ENCODE measurements at regions not wholly inside any gene's neighbourhood (a gene's known extent, or its start where the extent isn't known, plus 50 kb on each side); places are given as distances from the start of the nearest gene placed in this dataset.

DNA sequence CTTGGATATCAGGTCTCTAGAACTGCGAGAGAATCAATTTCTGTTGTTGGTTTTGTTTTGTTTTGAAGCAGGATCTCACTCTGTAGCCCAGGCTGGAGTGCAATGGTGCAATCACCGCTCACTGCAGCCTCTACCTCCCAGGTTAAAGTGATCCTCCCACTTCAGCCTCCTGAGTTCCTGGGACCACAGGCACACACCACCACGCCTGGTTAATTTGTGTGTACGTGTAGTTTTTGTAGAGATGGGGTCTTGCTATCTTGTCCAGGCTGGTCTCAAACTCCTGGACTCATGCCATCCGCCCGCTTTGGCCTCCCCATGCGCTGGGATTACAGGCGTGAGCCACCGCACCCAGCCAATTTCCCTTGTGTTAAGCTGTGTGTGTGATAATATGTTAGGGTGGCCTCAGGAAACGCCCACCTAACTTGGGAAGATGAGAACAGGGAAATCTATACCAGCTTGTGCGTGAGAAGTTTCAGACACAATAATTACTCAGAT lies 109.6 kb downstream of the SIK1 start:
- no peak for DNase-seq

DNA sequence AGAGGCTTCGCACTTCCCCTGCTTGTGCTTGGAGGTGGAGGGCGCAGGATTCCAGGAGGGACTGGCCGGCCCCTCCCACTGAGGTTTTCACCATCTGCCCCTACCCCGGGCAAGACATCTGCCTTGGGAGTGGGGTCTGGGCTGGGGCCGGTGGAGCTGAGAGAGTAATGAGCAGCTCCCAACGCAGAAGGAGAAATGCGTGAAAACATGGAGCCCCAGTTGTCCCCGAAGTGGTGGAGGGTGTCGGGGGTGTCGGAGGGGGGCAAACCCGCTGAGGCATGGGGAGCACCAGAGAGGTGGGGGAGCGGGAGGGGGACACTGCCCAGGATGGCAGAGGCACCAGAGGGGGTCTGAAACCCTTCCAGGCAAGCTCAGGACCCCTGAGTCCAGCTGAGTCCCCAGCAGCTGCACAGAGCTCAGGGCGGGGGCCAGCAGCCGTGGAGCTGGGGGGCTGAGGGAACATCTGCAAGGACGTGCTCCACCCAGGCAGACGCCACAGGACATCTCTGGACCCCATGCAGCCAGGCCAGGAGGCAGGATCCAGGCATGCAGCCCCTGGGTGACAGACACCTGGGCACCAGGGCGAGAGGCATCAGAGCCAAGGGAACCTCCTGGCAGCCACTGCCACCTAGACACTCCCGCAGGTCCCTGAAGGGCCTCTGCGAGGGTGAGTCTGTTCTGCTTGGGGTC lies 110.6 kb downstream of the SIK1 start:
- DNase-seq = no peak

DNA sequence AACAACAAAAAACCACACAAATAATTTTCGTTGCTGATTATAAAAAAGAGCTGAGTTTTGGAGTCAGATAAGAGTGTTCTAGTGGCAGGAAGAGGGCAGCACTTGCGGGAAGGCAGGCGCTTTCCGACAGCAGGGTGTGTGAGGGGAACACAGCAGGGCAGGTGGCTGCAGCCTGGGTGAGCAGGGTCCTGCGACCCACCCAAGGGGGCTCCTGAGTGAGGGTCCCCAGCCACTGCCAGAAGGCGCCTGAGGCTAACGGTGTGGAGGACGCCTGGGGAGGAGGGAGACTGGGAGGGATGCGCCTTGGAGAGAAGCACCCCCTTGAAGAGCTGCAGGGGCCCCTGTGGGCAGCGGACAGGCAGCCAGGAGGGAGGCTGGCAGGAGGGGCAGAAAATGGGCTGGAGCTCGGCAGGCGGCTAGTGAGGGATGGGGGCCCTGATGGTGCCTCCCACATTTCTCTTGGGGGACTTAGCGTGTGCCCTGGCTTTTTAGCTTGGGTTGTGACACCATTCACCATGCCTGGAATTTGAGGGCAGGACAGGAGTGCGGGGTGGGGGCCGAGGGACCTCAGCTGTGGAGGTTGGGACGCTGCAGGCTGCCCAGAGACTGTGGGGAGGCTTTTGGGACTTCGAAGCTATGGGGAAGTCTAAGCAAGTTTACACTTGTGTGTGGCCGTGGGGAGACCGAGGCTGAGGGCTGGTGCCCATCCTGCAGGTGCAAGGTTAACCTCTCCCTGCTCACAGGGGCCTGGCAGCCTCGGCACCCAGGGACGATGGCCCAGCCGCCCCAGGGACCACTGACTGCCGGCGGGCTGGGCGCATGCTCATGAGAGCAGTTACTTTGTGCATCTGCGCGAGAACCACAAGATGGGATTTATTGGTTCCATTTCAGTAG lies 111.4 kb downstream of the SIK1 start:
- no peak for DNase-seq

DNA sequence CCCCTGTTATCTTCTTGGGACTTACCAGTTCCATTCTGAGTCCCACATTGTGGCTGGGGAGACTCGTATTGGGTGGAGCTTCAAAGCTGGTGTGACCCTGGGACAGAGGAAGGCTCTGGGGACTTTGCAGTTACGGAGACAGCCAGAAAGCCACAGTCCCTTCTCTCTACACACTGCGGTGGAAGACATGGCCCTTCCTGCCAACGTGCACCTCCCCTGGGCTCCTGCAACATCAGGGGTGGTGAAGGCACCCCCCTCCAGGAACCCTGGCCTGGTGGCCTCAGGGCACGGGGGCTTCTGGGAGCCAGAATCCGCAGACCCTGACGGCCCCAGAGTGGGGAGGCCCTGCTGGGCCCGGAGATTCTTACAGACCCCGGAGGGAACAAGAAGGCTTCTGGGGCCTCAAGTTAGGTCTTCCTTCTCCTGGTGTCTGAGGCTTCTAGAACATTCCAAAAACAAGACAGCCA lies 113.0 kb downstream of the SIK1 start:
- no peak for DNase-seq

DNA sequence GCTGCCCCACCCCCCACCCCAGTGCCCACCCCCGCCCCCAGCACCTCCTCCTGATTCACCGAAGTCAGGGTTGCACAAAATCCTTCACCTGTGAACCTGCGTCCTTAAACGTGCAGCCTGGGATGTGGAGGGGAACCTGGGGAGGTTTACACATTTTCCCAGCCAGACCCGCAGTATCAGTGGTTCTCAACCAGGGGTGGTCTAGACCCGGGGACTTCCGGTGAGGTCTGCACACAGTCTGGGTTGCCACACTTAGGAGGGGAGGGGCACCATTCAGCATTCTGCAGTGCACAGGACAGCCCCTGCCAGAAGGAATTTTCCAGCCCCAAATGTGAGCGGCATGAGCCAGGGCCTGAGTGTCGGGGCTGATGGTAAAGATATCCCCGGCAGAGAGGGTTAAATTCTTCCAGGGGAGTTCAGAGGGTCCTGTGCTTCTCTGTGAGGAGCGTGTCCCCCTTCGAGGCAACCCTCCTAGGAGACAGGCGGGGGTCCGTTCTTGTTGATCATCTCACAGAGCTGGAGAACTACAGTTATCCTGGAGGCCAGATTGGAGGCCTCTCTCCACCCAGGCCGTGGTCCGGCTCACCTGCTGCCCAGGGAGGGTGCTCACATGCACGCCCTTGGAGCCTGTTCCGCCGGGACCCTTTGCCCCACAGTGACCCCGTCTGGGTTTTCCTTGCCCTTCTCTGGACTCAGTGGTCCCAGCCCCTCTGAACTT lies 113.6 kb downstream of the SIK1 start:
- no peak for DNase-seq

DNA sequence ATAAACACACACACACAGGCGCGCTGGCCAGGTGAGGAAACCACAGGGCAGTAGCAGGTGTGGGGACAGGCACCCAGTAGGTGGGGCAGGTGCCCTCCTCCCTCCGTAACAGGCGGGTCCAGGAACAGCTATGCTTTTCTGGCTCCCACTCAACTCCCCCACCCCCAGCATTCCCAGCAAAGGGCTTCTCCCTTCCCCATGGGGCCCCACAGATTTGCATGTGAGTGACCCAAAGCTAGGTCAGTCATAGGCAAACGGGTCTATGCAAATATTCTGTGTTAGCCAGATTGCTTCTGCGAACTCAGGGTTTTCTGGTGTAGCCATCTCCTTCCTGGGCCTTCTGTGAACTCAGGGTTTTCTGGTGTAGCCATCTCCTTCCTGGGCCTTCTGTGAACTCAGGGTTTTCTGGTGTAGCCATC lies 114.2 kb downstream of the SIK1 start:
- DNase-seq = no peak

DNA sequence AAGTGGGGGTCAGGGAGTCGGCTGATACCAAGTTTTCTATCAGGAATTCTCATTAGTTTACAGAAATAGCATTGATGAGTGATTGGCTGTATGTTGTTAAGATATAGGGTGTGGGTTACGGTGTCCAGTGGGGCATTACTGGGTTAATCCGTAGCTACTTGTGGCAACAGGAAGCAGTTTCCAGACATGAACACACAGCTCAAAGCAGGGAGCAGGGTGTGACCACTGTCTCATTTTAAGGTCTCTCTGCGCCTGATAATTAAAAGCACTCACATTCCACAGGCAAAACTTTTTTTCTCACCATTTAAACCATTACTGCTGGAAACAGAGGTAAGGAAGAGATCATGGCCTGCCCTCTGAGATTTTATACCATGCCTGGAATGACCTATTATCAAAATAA lies 114.9 kb downstream of the SIK1 start:
- no peak for DNase-seq

DNA sequence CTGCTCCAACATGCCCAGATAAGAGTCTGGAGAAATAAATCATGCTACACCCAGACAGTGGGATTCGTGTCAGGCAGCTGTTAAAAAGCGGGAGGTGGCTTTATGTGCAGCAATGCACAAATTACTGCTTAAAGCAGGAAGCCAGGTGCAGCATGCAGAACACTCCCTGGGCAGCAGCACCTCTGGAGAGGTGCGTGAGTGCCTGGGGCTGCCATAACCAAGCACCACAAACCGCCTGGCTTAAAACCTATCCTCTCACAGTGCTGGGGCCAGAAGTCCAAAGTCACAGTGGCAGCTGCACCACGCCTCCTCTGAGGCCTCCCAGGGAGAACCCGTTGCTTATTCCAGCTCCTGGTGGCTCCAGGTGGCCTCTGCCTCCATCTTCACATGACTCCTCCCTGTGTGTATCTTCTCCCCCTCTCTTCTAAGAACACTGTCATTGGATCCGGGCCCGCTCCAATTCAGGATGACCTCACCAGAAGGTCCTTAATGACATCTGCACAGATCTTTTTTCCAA lies 115.6 kb downstream of the SIK1 start:
- no peak for DNase-seq

DNA sequence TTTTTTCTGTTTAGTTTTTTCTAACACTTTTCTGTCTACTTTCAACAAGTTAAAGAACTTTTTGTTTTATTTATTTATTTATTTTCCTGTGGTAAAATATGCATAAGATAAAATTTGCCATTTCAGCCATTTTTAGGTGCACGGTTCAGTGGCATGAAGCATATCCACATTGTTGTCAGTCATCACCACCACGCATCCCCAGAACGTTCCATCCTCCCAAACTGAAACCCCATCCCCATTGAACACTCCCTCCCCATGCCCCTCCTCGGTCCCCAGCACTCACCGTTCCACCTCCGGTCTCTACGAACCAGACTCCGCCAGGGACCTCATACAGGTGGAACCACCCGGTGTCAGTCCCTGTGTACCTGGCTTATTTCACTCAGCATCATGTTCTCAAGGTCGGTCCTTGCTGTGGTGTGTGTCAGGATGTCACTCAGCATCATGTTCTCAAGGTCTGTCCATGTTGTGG lies 118.1 kb downstream of the SIK1 start:
- no peak for DNase-seq

DNA sequence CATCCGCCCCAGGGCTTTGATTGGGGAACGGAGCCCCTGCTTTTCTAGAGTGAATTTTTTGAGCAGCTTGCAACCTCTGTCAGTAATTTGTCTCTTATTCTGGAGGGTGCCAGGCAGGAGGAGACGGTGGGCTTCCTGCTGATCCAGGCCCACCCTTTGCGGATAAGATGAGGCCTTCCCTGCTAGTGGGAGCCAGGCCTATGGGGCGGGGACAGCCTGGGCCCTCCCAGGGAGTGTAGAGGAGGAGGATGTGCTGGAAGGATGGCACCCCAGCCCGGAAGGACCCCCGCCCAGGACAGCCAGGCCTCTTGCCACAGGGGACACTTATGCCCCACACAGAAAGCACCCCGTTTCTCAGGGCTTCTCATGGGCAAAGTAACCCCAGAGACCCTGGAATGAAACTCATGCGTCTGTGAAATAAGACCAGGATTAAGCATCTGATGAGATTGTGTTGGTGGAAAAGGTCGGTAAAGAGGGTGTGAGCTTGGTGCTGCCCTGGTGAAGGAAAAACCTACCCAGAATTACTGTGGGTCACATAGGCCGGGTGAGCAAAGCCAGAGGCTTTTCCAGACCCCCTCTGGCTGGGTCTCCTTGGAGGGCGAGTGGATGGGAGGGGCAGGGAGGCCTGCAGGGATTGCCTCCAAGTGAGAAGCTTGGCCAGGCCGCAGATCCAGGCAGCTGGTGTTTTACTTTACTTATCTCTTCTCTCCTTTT lies 118.7 kb downstream of the SIK1 start:
- no peak for DNase-seq

DNA sequence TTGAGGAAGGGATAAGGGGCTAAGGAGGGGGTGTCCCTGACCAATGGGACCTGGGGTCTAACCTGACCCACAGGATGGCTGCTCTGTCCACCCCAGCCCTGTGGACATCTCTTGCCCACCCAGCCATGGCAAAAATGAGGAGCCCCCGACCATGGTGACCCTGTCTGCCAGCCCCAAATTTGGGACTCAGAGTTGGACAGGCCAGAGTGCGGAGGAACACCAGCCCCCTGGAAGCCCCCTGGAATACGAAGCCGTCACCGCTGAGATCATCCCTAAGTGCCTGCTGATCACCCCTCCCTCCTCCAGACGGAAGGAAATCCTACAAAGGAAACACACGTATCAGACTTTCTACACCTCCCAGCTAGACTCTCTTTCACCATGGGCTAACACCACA lies 119.3 kb downstream of the SIK1 start:
- no peak for DNase-seq

DNA sequence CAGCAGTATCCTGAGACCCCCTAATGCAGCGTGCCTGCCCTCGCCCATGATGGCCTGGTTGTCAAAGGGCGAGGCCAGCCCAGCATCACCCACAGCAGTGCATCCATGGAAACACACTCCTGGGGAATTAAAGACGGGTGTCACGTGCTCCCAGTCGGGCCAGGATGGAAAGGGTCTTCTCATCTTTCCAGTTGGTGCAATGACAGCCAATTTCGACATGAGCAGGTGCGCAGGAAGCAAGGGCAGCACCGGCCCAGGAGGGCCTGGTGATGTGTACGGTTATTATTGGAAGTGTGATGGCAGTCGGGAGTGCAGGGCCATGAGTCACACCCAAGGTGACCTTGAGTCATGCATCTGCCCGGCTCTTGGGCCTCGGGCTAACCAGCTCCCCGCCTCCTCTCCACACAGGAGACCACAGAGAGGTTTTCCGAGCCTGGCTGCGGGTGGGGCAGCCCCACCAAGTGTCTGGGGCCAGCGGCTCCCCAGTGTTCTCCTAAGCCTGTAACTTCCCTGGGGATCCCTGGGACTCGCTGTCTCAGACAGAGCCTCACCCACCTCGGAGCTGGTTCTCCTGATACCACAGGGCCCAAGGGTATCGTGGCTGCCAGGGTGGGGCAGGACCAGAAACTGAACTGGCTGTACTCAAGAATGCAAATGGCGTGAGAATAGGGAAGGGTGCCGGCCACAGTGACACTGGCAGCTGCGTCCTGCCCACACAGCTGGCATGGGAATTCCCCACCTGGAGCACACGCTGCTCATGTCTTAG lies 119.8 kb downstream of the SIK1 start:
- no peak for DNase-seq

DNA sequence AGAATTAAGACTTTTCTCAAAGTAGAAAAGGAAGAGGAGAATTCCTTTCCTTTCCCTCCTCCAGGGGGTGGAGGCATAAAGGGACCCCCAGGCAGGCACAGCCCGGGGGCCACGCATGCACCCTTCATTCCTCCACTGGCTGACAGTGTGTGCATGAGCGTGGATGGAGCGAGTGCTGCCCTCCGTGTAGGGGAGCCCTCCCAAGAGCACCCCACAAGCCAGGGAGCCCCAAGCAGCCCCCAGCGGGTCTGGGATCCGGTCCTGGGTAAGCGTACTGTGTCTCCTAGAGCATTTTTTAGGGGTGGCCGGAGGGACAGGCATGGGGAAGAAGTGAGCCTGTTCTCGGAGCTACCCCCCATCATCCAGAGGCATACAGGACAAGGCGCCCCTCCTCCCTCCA lies 120.5 kb downstream of the SIK1 start:
- DNase-seq = no peak

DNA sequence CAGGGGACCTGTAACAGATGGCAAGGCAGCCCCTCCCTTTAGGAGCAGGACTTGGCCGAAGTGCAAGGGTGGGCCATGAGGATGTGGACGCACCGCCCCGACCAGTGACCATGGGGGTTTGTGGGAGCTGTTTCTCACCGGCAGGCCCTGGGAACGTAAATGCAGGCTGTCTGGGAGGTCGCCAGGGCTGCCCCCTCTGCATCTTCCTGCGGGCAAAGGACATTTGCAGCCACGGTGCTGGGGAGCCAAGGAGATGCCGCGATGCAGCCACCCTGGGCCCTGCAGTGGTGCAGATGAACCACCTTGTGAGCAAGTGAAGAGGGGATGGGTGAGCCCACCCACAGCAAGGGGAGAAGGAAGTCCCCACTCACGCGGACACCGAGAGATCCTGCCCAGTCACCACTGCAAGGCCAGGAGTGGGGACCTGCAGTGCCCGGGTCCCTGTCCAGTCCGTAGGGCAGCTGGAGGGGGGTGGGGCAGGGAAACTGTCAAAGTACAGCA lies 121.1 kb downstream of the SIK1 start:
- DNase-seq = no peak

DNA sequence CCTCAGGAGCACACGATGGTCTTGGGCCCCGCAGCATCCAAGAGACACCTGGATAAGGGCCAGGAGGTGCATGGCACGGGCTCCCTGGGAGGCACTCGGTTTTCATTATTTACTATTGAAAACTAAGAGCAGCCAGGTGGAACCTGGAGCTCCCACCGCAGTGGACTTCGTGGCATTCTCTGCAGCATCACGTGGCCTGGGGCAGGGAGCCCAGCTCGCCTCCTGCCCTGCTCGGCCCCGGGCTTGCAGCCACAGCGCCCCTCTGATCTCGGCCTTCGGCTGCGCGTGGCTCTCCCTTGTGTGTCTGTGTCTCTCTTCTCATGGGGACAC lies 121.6 kb downstream of the SIK1 start:
- no peak for DNase-seq

DNA sequence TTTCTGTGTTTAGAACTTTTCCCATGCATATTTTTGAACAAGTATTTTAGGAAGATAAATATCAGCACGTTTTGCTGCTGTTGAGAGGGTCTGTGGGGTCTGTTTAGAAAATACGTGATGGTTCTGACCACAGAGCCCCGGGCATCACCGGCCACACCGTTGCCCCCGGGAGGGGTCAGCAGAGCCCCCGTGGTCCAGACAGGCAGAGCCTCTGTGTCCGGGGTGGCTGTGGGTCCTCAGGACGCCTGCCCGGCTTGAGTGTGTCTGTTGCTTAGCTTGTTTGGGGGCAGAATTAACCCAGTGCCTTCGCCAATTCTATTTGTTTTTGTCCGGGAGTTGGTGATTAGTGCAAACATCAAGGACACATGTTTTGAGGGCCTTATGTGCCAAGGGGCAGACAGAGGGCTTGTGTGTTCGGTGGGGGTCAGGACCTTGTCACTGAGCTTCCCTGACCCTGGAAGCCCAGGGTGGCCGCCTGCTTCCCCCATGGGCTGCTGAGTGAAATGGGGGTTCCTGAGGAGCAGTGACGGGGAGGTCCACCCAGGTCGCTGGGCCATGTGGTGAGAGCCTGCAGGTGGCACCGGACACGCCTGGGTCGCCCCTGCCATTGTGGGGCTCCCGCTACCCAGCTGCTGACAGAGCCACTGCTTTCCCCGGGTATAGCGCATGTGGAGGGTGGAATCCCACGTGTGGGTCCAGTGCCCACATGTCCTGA lies 122.2 kb downstream of the SIK1 start:
- DNase-seq = no peak

DNA sequence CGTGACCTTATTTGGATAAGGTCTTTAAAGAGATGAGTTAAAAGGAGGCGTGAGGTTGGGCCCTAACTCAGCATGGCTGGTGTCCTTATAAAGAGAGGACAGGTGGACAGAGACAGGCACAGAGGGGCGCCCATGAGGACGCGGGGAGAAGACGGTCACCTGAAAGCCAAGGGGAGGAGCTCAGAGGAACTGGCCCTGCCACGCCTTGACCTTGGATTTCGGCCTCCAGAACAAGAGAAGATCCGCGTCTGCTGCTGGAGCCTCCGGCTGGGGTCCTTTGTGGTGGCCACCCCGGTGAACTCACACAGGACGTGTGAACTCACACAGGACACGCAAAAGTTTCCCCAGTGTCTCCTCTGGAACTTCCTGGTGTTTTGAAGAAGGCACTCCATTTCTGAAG lies 122.7 kb downstream of the SIK1 start:
- no peak for DNase-seq

DNA sequence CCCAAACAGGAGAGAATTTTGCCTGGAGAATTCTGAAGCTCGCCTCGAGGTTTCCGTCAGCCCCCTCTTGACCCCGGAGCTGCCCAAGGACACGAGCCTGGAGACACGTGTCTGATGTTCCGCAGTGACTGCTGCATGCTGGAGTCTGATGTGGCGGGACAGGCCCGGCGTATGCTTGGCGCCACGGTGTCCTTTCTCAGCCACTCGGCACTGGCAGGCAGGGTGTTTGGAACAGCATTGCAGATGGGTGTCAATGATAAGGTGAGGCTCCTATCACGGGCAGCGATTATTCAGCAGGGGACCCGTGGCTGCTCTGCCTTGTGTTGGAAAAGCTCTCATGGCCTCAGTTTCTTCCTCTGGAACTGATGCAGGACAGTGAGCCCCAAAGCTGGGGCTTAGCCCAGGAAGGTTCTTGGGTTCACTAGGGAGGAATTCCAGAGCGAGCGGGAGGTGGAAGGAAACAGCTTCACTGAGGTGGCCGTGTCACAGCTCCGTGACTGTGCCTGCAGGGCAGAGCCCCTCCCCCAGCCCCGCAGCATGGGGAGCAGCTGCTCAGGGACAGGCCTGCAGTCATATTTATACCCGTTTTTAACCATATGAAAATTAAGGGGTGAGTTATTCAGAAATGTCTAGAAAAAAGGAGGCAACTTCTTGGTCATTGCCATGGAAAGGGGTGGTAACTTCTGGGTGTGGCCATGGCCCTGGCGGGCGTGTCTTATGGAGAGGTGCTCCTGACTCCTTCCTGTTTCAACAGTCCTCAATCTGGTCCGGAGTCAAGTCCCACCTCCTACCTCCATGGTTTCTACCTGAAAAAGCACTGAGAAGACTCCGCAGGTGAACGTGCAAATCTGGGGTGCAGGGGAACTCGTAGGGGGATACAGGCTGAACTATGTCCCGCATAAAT lies 123.4 kb downstream of the SIK1 start:
- no peak for DNase-seq

DNA sequence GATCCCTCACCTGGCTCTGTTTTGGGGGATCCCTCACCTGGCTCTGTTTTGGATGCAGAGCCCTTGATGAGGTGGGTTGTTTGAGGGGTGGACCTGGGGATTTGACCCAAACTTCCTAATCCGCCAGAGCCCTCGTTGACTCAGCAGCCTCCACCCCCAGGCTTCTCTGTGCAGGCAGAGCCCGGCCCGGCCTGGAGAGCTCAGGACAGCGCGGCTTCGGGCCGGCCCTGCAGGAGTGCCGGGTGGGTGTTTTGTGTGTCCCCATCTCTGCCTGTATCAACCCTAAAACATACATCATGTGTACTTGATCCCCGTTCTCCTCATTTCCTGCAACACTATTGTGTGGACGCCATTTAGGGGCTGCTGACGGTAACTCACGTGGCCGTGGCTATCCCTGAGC lies 124.2 kb downstream of the SIK1 start:
- no peak for DNase-seq

All from occipital lobe (tissue), 1 donor.